ENCODE measurements at regions not wholly inside any gene's neighbourhood (a gene's known extent, or its start where the extent isn't known, plus 50 kb on each side); places are given as distances from the start of the nearest gene placed in this dataset.

GRCh38 chr3:72680766-72681165, 167.5 kb downstream of the SHQ1 start:
- TF ChIP-seq, protein P1, sequence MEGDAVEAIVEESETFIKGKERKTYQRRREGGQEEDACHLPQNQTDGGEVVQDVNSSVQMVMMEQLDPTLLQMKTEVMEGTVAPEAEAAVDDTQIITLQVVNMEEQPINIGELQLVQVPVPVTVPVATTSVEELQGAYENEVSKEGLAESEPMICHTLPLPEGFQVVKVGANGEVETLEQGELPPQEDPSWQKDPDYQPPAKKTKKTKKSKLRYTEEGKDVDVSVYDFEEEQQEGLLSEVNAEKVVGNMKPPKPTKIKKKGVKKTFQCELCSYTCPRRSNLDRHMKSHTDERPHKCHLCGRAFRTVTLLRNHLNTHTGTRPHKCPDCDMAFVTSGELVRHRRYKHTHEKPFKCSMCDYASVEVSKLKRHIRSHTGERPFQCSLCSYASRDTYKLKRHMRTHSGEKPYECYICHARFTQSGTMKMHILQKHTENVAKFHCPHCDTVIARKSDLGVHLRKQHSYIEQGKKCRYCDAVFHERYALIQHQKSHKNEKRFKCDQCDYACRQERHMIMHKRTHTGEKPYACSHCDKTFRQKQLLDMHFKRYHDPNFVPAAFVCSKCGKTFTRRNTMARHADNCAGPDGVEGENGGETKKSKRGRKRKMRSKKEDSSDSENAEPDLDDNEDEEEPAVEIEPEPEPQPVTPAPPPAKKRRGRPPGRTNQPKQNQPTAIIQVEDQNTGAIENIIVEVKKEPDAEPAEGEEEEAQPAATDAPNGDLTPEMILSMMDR (IDR thresholded peaks at IDR 0.05; ENCODE audit: unreplicated experiment): no peak
- Mint-ChIP-seq H3K4me1 (ENCODE audit: insufficient read depth, unreplicated experiment) (peaks cover 17% of the 10 kb centered on the region), H3K4me3 (ENCODE audit: unreplicated experiment) (no peak overlapping the region), H3K9me3 (ENCODE audit: unreplicated experiment) (no peaks in the 10 kb centered on the region), H3K27me3 (ENCODE audit: insufficient read depth, unreplicated experiment) (no peaks in the 10 kb centered on the region), H3K36me3 (ENCODE audit: insufficient read depth, unreplicated experiment) (no peaks in the 10 kb centered on the region), H3K27ac (ENCODE audit: low read depth, unreplicated experiment) (no peak overlapping the region)
- intact Hi-C loops (cut with micrococcal nuclease): no loop called here
- DNase-seq (ENCODE audit: unreplicated experiment): no peak
- POLR2A ChIA-PET: interaction anchor here (1.2 kb wide), 1 partner anchor 8 kb away, joined by 3 read pairs; no protein-coding TSS in a partner anchor
- no TSS peak for BruUV-seq (replicated peaks)
- CTCF ChIA-PET: no interaction called here

GRCh38 chr3:72679540-72680198, 168.6 kb downstream of the SHQ1 start:
- H3K4me3 Mint-ChIP-seq (ENCODE audit: unreplicated experiment): no peak overlapping the region
- TF ChIP-seq, protein P1 (IDR thresholded peaks at IDR 0.05; ENCODE audit: unreplicated experiment): no peak
- no peak overlapping the region for H3K27ac Mint-ChIP-seq (ENCODE audit: low read depth, unreplicated experiment)
- no TSS peak for BruUV-seq (replicated peaks)
- no peak for DNase-seq (ENCODE audit: unreplicated experiment)
- no peaks in the 10 kb centered on the region for H3K9me3 Mint-ChIP-seq (ENCODE audit: unreplicated experiment)
- no peaks in the 10 kb centered on the region for H3K36me3 Mint-ChIP-seq (ENCODE audit: insufficient read depth, unreplicated experiment)
- intact Hi-C loops (cut with micrococcal nuclease): no loop called here
- POLR2A ChIA-PET: interaction anchor here (1.2 kb wide), 1 partner anchor 9 kb away, joined by 3 read pairs; no protein-coding TSS in a partner anchor
- no peaks in the 10 kb centered on the region for H3K27me3 Mint-ChIP-seq (ENCODE audit: insufficient read depth, unreplicated experiment)
- H3K4me1 Mint-ChIP-seq (ENCODE audit: insufficient read depth, unreplicated experiment): peaks cover 17% of the 10 kb centered on the region
- CTCF ChIA-PET: interaction anchor here (0.7 to 1.2 kb wide), 2 partner anchors 14 to 131 kb away, joined by 3 to 4 read pairs; no protein-coding TSS in a partner anchor

GRCh38 chr3:72678867-72679266, 169.4 kb downstream of the SHQ1 start:
- no TSS peak for BruUV-seq (replicated peaks)

GRCh38 chr3:72678380-72678779, 169.9 kb downstream of the SHQ1 start:
- TF ChIP-seq, protein P1 (IDR thresholded peaks at IDR 0.05; ENCODE audit: unreplicated experiment): no peak
- no peak for DNase-seq (ENCODE audit: unreplicated experiment)
- peaks cover 17% of the 10 kb centered on the region for H3K4me1 Mint-ChIP-seq (ENCODE audit: insufficient read depth, unreplicated experiment)
- H3K27me3 Mint-ChIP-seq (ENCODE audit: insufficient read depth, unreplicated experiment): no peaks in the 10 kb centered on the region
- no TSS peak for BruUV-seq (replicated peaks)
- POLR2A ChIA-PET: no interaction called here
- intact Hi-C loops (cut with micrococcal nuclease): no loop called here
- peak overlapping the region; percentile 23 for H3K4me3 Mint-ChIP-seq (ENCODE audit: unreplicated experiment)
- CTCF ChIA-PET: interaction anchor here (0.9 to 1.4 kb wide), 2 partner anchors 15 to 141 kb away, joined by 3 read pairs; no protein-coding TSS in a partner anchor
- no peaks in the 10 kb centered on the region for H3K9me3 Mint-ChIP-seq (ENCODE audit: unreplicated experiment)
- peak overlapping the region; percentile 73 for H3K27ac Mint-ChIP-seq (ENCODE audit: low read depth, unreplicated experiment)
- H3K36me3 Mint-ChIP-seq (ENCODE audit: insufficient read depth, unreplicated experiment): no peaks in the 10 kb centered on the region

More at GRCh38 chr3:72678867-72679266, 169.4 kb downstream of the SHQ1 start:
- intact Hi-C loops (cut with micrococcal nuclease): no loop called here
- peak; percentile 55 for DNase-seq (ENCODE audit: unreplicated experiment)
- peaks cover 17% of the 10 kb centered on the region for H3K4me1 Mint-ChIP-seq (ENCODE audit: insufficient read depth, unreplicated experiment)
- no peaks in the 10 kb centered on the region for H3K9me3 Mint-ChIP-seq (ENCODE audit: unreplicated experiment)
- H3K27me3 Mint-ChIP-seq (ENCODE audit: insufficient read depth, unreplicated experiment): no peaks in the 10 kb centered on the region
- TF ChIP-seq, protein P1 (IDR thresholded peaks at IDR 0.05; ENCODE audit: unreplicated experiment): no peak
- CTCF ChIA-PET: interaction anchor here (0.9 to 1.4 kb wide), 2 partner anchors 15 to 141 kb away, joined by 3 read pairs; no protein-coding TSS in a partner anchor
- H3K27ac Mint-ChIP-seq (ENCODE audit: low read depth, unreplicated experiment): peak overlapping the region; percentile 73
- POLR2A ChIA-PET: no interaction called here
- peak overlapping the region; percentile 23 for H3K4me3 Mint-ChIP-seq (ENCODE audit: unreplicated experiment)
- H3K36me3 Mint-ChIP-seq (ENCODE audit: insufficient read depth, unreplicated experiment): no peaks in the 10 kb centered on the region

All from MCF 10A (cell line).